Epithelial cell of proximal tubule (primary cell): ENCODE measurements at regions not wholly inside any gene's neighbourhood (a gene's known extent, or its start where the extent isn't known, plus 50 kb on each side); places are given as distances from the start of the nearest gene placed in this dataset.

Source experiments
- DNase-seq: peaks from one replicate; pipeline ENCODE4 v3.0.0-alpha.2; 2011; ENCODE audit warnings: low read depth
- H3K4me3 ChIP-seq: 2 replicates; pipeline ENCODE4 v1.5.1; 2011; ENCODE audit warnings: low read depth, mild to moderate bottlenecking, low read length
- CTCF ChIP-seq: conservative IDR thresholded peaks from 2 replicates; pipeline ENCODE4 v1.5.1; 2012; ENCODE audit warnings: low read depth, mild to moderate bottlenecking, low read length

GRCh38 chr18:72246076-72246475, 298.1 kb downstream of the CBLN2 start:
- H3K4me3 ChIP-seq, result no peak overlapping the region
- TF ChIP-seq CTCF, result no peak
- no peak for DNase-seq

- DNase-seq, result no peak
- TF ChIP-seq CTCF, result no peak
- no peak overlapping the region for H3K4me3 ChIP-seq
Observed at GRCh38 chr18:72235422-72235821, 308.7 kb downstream of the CBLN2 start.

GRCh38 chr18:72233106-72233505, 311.0 kb downstream of the CBLN2 start:
- no peak for DNase-seq

GRCh38 chr18:72232644-72233043, 311.5 kb downstream of the CBLN2 start:
- no peak overlapping the region for H3K4me3 ChIP-seq
- DNase-seq, result no peak
- no peak for TF ChIP-seq CTCF

More at GRCh38 chr18:72233106-72233505, 311.0 kb downstream of the CBLN2 start:
- no peak for TF ChIP-seq CTCF
- no peak overlapping the region for H3K4me3 ChIP-seq

GRCh38 chr18:72225958-72226357, 318.2 kb downstream of the CBLN2 start:
- no peak overlapping the region for H3K4me3 ChIP-seq
- no peak for TF ChIP-seq CTCF
- no peak for DNase-seq

GRCh38 chr18:72223733-72224132, 320.4 kb downstream of the CBLN2 start:
- DNase-seq, result no peak
- TF ChIP-seq CTCF, result no peak
- H3K4me3 ChIP-seq, result no peak overlapping the region

GRCh38 chr18:72208920-72209676, 335.0 kb downstream of the CBLN2 start:
- DNase-seq, result no peak
- no peak overlapping the region for H3K4me3 ChIP-seq
- TF ChIP-seq CTCF, result no peak
